SK-N-SH treated with all-trans-retinoic acid at 6 μM for 48 hours (cell line): ENCODE measurements at regions not wholly inside any gene's neighbourhood (a gene's known extent, or its start where the extent isn't known, plus 50 kb on each side); places are given as distances from the start of the nearest gene placed in this dataset.

Experiments
- ATAC-seq: fragments of 200-7000 bp; cut with Tn5 transposase; 3 replicates; pipeline ENCODE4 v1.9.1; 2020; ENCODE audit warnings: mild to moderate bottlenecking, moderate library complexity
- BACH2 ChIP-seq: fragments of 250-450 bp; sonication (Bioruptor Pico); IDR thresholded peaks from 2 replicates; pipeline ENCODE4 v1.9.0; 2021; ENCODE audit warnings: mild to moderate bottlenecking, borderline replicate concordance
- CSDC2 ChIP-seq: fragments of 250-450 bp; sonication (Bioruptor Pico); IDR thresholded peaks from 2 replicates; pipeline ENCODE4 v1.5.0; 2020; ENCODE audit warnings: mild to moderate bottlenecking, moderate library complexity
- ESRRG ChIP-seq: fragments of 250-450 bp; sonication (Bioruptor Pico); IDR thresholded peaks from 2 replicates; pipeline ENCODE4 v1.6.1; 2021; ENCODE audit warnings: mild to moderate bottlenecking
- GLIS3 ChIP-seq: fragments of 250-450 bp; sonication (Bioruptor Pico); IDR thresholded peaks from 2 replicates; pipeline ENCODE4 v1.5.0; 2020; ENCODE audit warnings: mild to moderate bottlenecking, moderate library complexity
- ISL1 ChIP-seq: fragments of 250-450 bp; sonication (Bioruptor Pico); IDR thresholded peaks from 2 replicates; pipeline ENCODE4 v2.1.2; 2022; ENCODE audit warnings: mild to moderate bottlenecking, moderate library complexity
- PPARA ChIP-seq: fragments of 250-450 bp; sonication (Bioruptor Pico); IDR thresholded peaks from 2 replicates; pipeline ENCODE4 v1.5.0; 2020; ENCODE audit warnings: mild to moderate bottlenecking, borderline replicate concordance
- SNAI2 ChIP-seq: fragments of 250-450 bp; sonication (Bioruptor Pico); IDR thresholded peaks from 2 replicates; pipeline ENCODE4 v1.5.0; 2020; ENCODE audit warnings: mild to moderate bottlenecking, moderate library complexity
- TCF4 ChIP-seq: fragments of 250-450 bp; sonication (Bioruptor Pico); IDR thresholded peaks from 2 replicates; pipeline ENCODE4 v1.8.0; 2021; ENCODE audit warnings: mild to moderate bottlenecking, moderate library complexity, borderline replicate concordance
- TOX ChIP-seq: fragments of 250-450 bp; sonication (Bioruptor Pico); IDR thresholded peaks from 2 replicates; pipeline ENCODE4 v1.8.0; 2021; ENCODE audit warnings: mild to moderate bottlenecking, moderate library complexity, borderline replicate concordance
- ZC3H10 ChIP-seq: fragments of 250-450 bp; sonication (Bioruptor Pico); IDR thresholded peaks from 2 replicates; pipeline ENCODE4 v1.5.1; 2021; ENCODE audit warnings: mild to moderate bottlenecking, moderate library complexity
- ZFP3 ChIP-seq: fragments of 250-450 bp; sonication (Bioruptor Pico); IDR thresholded peaks from 2 replicates; pipeline ENCODE4 v1.5.0; 2020; ENCODE audit warnings: mild to moderate bottlenecking, moderate library complexity
- ZFP30 ChIP-seq: fragments of 450-650 bp; formaldehyde crosslinking; IDR thresholded peaks from 2 replicates; pipeline ENCODE4 v1.5.0; 2022; ENCODE audit warnings: mild to moderate bottlenecking, moderate library complexity
- ZNF565 ChIP-seq: fragments of 450-650 bp; formaldehyde crosslinking; conservative IDR thresholded peaks from 2 replicates; pipeline ENCODE4 v1.5.0; 2020; ENCODE audit warnings: low read depth, mild to moderate bottlenecking, moderate library complexity
- ZNF8 ChIP-seq: fragments of 450-650 bp; formaldehyde crosslinking; IDR thresholded peaks from 2 replicates; pipeline ENCODE4 v1.5.0; 2020; ENCODE audit warnings: mild to moderate bottlenecking, moderate library complexity
- TF ChIP-seq, protein P1 (sequence below): fragments of 250-450 bp; sonication (Bioruptor Pico); IDR thresholded peaks from 2 replicates; pipeline ENCODE4 v1.8.0; 2021; ENCODE audit warnings: low read depth, mild to moderate bottlenecking, moderate library complexity, borderline replicate concordance
- TF ChIP-seq, protein P2 (sequence below): fragments of 250-450 bp; sonication (Bioruptor Pico); IDR thresholded peaks from 2 replicates; pipeline ENCODE4 v1.5.1; 2020; ENCODE audit warnings: low read depth, mild to moderate bottlenecking, moderate library complexity
- TF ChIP-seq, protein P3 (sequence below): fragments of 250-450 bp; sonication (Bioruptor Pico); IDR thresholded peaks from 2 replicates; pipeline ENCODE4 v1.5.1; 2021; ENCODE audit warnings: mild to moderate bottlenecking, moderate library complexity
- TF ChIP-seq, protein P4 (sequence below): fragments of 250-450 bp; sonication (Bioruptor Pico); IDR thresholded peaks from 2 replicates; pipeline ENCODE4 v1.8.0; 2020; ENCODE audit warnings: mild to moderate bottlenecking, moderate library complexity, borderline replicate concordance

DNA sequence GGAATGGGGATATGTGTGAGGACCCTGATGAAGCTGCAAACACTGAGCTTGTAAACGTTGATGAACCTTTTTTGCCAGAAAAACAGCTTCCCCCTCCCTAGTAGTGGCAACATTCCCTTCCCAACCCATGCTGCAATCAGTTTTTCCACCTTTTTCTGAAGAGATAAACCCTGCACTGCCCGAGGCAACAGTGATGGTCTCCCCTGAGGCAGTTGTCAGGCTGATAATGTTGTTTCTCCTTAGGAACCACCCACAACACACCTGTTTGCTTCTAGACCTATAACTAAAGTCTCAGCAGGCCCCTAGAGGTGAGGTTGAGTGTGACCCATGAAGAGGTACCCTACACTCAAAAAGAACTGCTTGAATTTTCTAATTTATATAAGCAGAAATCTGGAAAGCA lies 922.4 kb upstream of the ADGRL4 start (continued):
- TF ChIP-seq, protein P1, sequence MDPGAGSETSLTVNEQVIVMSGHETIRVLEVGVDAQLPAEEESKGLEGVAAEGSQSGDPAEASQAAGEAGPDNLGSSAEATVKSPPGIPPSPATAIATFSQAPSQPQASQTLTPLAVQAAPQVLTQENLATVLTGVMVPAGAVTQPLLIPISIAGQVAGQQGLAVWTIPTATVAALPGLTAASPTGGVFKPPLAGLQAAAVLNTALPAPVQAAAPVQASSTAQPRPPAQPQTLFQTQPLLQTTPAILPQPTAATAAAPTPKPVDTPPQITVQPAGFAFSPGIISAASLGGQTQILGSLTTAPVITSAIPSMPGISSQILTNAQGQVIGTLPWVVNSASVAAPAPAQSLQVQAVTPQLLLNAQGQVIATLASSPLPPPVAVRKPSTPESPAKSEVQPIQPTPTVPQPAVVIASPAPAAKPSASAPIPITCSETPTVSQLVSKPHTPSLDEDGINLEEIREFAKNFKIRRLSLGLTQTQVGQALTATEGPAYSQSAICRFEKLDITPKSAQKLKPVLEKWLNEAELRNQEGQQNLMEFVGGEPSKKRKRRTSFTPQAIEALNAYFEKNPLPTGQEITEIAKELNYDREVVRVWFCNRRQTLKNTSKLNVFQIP, result no peak
- TF ChIP-seq BACH2 (CRISPR knock-in tag) (no peak), SNAI2 (no peak), ISL1 (no peak), TCF4 (CRISPR knock-in tag) (no peak), ESRRG (no peak), TOX (CRISPR knock-in tag) (no peak), ZC3H10 (CRISPR knock-in tag) (no peak)
- TF ChIP-seq, protein P2, sequence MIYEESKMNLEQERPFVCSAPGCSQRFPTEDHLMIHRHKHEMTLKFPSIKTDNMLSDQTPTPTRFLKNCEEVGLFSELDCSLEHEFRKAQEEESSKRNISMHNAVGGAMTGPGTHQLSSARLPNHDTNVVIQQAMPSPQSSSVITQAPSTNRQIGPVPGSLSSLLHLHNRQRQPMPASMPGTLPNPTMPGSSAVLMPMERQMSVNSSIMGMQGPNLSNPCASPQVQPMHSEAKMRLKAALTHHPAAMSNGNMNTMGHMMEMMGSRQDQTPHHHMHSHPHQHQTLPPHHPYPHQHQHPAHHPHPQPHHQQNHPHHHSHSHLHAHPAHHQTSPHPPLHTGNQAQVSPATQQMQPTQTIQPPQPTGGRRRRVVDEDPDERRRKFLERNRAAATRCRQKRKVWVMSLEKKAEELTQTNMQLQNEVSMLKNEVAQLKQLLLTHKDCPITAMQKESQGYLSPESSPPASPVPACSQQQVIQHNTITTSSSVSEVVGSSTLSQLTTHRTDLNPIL (CRISPR knock-in tag), result no peak

DNA sequence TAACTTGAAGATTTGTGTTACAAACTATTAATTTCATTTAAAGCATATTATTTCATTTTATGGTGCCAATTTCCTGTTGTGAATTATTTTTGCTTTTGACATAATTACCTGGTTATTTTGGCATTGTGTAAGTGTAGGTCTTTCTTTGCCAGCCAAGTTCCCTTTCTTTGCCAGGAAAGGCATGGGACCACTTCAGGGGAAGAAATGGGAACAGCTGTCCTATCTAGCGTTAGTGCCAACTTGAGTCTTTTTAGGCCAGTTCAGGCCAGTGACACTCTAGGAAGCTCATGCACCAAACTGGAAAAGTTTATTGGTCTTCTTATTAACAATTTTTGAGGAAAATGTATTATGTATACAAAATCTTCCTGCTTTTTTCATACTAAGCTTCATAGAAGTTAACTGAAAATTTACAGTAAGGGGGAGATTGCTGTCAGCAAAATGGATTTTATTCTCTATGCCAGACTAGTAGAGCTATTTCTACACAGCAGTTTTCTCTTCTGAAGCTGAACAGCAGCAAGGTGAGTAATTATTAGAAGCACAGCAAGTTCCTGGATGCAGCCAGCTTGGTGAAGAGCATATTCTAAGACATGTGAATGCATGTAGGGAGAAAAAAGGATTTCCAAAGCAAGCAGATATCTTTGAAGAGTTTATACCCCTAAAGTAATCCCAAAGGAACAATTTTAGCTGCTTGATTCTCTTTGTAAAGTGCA lies 914.6 kb upstream of the ADGRL4 start:
- no peak for ATAC-seq
- no peak for TF ChIP-seq ZNF8 (CRISPR knock-in tag)
- no peak for TF ChIP-seq GLIS3 (CRISPR knock-in tag)
- TF ChIP-seq ZFP30 (CRISPR knock-in tag), result no peak
- no peak for TF ChIP-seq ZFP3
- TF ChIP-seq, protein P3, sequence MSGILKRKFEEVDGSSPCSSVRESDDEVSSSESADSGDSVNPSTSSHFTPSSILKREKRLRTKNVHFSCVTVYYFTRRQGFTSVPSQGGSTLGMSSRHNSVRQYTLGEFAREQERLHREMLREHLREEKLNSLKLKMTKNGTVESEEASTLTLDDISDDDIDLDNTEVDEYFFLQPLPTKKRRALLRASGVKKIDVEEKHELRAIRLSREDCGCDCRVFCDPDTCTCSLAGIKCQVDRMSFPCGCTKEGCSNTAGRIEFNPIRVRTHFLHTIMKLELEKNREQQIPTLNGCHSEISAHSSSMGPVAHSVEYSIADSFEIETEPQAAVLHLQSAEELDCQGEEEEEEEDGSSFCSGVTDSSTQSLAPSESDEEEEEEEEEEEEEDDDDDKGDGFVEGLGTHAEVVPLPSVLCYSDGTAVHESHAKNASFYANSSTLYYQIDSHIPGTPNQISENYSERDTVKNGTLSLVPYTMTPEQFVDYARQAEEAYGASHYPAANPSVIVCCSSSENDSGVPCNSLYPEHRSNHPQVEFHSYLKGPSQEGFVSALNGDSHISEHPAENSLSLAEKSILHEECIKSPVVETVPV, result no peak
- TF ChIP-seq TCF4 (CRISPR knock-in tag), result no peak
- no peak for TF ChIP-seq ESRRG
- TF ChIP-seq ZC3H10 (CRISPR knock-in tag), result no peak
- no peak for TF ChIP-seq BACH2 (CRISPR knock-in tag)

DNA sequence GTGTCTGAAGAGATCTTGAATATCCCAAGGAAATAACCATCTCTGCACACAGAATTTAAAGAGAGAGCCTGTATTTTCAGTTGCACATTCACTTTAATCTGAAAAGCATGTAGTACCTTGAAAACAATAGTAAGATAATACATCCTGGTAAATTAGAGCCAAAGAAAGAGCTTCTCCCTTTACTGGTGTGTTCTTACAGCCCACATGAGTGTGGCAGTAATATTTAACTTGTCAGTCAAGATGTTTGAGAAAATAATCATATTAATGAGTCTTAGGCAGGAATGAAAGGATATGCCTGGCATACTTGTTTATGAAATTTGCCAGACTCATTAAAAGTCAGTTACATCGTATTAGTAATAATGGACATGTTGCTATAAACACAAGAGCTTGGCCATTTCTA lies 908.4 kb upstream of the ADGRL4 start:
- no peak for ATAC-seq

DNA sequence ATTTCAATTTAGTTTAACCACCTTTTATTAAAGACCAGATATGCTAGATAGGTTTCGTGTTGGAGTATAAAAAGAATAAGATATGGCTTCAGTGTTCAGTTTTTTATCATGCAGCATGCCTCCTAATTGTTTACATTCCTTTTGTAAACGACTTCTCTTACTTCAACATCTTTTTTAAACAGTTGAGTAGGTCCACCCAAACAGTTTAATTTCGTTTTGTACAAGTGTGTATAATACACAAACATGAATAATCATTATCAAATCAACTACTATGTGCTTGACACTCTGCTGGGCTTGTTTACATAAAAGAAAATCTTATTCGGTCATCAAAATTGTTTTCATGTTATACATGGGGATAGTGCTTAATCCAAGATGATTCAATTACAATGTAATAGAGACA lies 906.3 kb upstream of the ADGRL4 start:
- TF ChIP-seq TCF4 (CRISPR knock-in tag) (no peak), GLIS3 (CRISPR knock-in tag) (no peak), SNAI2 (no peak), PPARA (CRISPR knock-in tag) (no peak), ZFP30 (CRISPR knock-in tag) (no peak), ESRRG (no peak), ZC3H10 (CRISPR knock-in tag) (no peak), CSDC2 (CRISPR knock-in tag) (no peak), ZNF565 (no peak)
- TF ChIP-seq, protein P2 (CRISPR knock-in tag), result no peak
- TF ChIP-seq, protein P3, result no peak
- TF ChIP-seq, protein P4, sequence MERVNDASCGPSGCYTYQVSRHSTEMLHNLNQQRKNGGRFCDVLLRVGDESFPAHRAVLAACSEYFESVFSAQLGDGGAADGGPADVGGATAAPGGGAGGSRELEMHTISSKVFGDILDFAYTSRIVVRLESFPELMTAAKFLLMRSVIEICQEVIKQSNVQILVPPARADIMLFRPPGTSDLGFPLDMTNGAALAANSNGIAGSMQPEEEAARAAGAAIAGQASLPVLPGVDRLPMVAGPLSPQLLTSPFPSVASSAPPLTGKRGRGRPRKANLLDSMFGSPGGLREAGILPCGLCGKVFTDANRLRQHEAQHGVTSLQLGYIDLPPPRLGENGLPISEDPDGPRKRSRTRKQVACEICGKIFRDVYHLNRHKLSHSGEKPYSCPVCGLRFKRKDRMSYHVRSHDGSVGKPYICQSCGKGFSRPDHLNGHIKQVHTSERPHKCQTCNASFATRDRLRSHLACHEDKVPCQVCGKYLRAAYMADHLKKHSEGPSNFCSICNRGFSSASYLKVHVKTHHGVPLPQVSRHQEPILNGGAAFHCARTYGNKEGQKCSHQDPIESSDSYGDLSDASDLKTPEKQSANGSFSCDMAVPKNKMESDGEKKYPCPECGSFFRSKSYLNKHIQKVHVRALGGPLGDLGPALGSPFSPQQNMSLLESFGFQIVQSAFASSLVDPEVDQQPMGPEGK (CRISPR knock-in tag), result no peak
- TF ChIP-seq, all 23 proteins: peak for 0
- ATAC-seq, result no peak

More for the DNA sequence above, 908.4 kb upstream of the ADGRL4 start:
- TF ChIP-seq ZNF565 (no peak), ESRRG (no peak), ISL1 (no peak), ZFP30 (CRISPR knock-in tag) (no peak)
